H9 (cell line): ENCODE measurements at regions not wholly inside any gene's neighbourhood (a gene's known extent, or its start where the extent isn't known, plus 50 kb on each side); places are given as distances from the start of the nearest gene placed in this dataset.

Experiments used
- DNase-seq: peaks from one replicate; pipeline ENCODE4 v3.0.0-alpha.2; 2017
- H2AFZ ChIP-seq: one replicate; pipeline ENCODE4 v1.6.1; 2013; ENCODE audit warnings: mild to moderate bottlenecking, low read length, control low read depth, moderate library complexity
- H2AK5ac ChIP-seq: 2 replicates; pipeline ENCODE4 v1.6.1; 2013; ENCODE audit warnings: low read length, control low read depth, mixed read lengths; ENCODE audit not compliant: insufficient read length
- H2BK120ac ChIP-seq: one replicate; pipeline ENCODE4 v1.6.1; 2013; ENCODE audit warnings: low read depth, mild to moderate bottlenecking, low read length, control low read depth, inconsistent platforms; ENCODE audit not compliant: poor library complexity, severe bottlenecking
- H2BK12ac ChIP-seq: 2 replicates; pipeline ENCODE4 v1.6.1; 2013; ENCODE audit warnings: low read length, control low read depth, mixed read lengths, low read depth; ENCODE audit not compliant: insufficient read length
- H2BK15ac ChIP-seq: 2 replicates; pipeline ENCODE4 v1.6.1; 2013; ENCODE audit warnings: low read depth, low read length, control low read depth
- H2BK20ac ChIP-seq: one replicate; pipeline ENCODE4 v1.6.1; 2013; ENCODE audit warnings: low read depth, mild to moderate bottlenecking, low read length, control low read depth, inconsistent platforms; ENCODE audit not compliant: poor library complexity, severe bottlenecking
- H2BK5ac ChIP-seq: 2 replicates; pipeline ENCODE4 v1.6.1; 2013; ENCODE audit warnings: low read length, control low read depth, mixed read lengths; ENCODE audit not compliant: insufficient read length
- H3K14ac ChIP-seq: 2 replicates; pipeline ENCODE4 v1.6.1; 2013; ENCODE audit warnings: low read length, control low read depth; ENCODE audit not compliant: insufficient read depth
- H3K18ac ChIP-seq: 2 replicates; pipeline ENCODE4 v1.6.1; 2013; ENCODE audit warnings: low read depth, mild to moderate bottlenecking, mixed read lengths, low read length, control low read depth; ENCODE audit not compliant: insufficient read length
- H3K23ac ChIP-seq: 2 replicates; pipeline ENCODE4 v1.6.1; 2013; ENCODE audit warnings: low read length, control low read depth, mixed read lengths, low read depth; ENCODE audit not compliant: insufficient read length
- H3K23me2 ChIP-seq: 2 replicates; pipeline ENCODE4 v1.6.1; 2013; ENCODE audit warnings: low read depth, mild to moderate bottlenecking, mixed read lengths, low read length, control low read depth; ENCODE audit not compliant: insufficient read length, poor library complexity, severe bottlenecking
- H3K27ac ChIP-seq: 2 replicates; pipeline ENCODE4 v1.5.1; 2013; ENCODE audit warnings: low read length, control low read depth, mixed read lengths, low read depth; ENCODE audit not compliant: insufficient read length
- H3K27me3 ChIP-seq: 2 replicates; pipeline ENCODE4 v1.6.1; 2013; ENCODE audit warnings: low read length, control low read depth, inconsistent platforms; ENCODE audit not compliant: insufficient read depth
- H3K4ac ChIP-seq: 2 replicates; pipeline ENCODE4 v1.6.1; 2013; ENCODE audit warnings: low read depth, mild to moderate bottlenecking, control low read depth, inconsistent platforms, low read length, moderate library complexity
- H3K4me1 ChIP-seq: 2 replicates; pipeline ENCODE4 v1.6.1; 2013; ENCODE audit warnings: low read length, control low read depth, inconsistent platforms; ENCODE audit not compliant: insufficient read depth
- H3K4me2 ChIP-seq: 2 replicates; pipeline ENCODE4 v1.6.1; 2013; ENCODE audit warnings: low read length, control low read depth, mixed read lengths; ENCODE audit not compliant: insufficient read length, insufficient read depth
- H3K56ac ChIP-seq: 2 replicates; pipeline ENCODE4 v1.6.1; 2013; ENCODE audit warnings: low read depth, mild to moderate bottlenecking, mixed read lengths, low read length, control low read depth; ENCODE audit not compliant: insufficient read length
- H3K79me1 ChIP-seq: 2 replicates; pipeline ENCODE4 v1.6.1; 2013; ENCODE audit warnings: low read depth, mild to moderate bottlenecking, moderate library complexity, low read length, control low read depth, inconsistent platforms; ENCODE audit not compliant: insufficient read depth, poor library complexity, severe bottlenecking
- H3K79me2 ChIP-seq: 2 replicates; pipeline ENCODE4 v1.6.1; 2013; ENCODE audit warnings: low read length, control low read depth, inconsistent platforms; ENCODE audit not compliant: insufficient read depth
- H3K9ac ChIP-seq: 2 replicates; pipeline ENCODE4 v1.6.1; 2013; ENCODE audit warnings: low read length, control low read depth, mixed read lengths; ENCODE audit not compliant: insufficient read length; ENCODE audit errors: extremely low read depth
- H3K9me3 ChIP-seq: one replicate; pipeline ENCODE4 v1.6.1; 2013; ENCODE audit warnings: low read depth, low read length, inconsistent platforms; ENCODE audit not compliant: control insufficient read depth
- H3T11ph ChIP-seq: one replicate; pipeline ENCODE4 v1.6.1; 2013; ENCODE audit warnings: mild to moderate bottlenecking, low read length, control low read depth, inconsistent platforms
- H4K20me1 ChIP-seq: one replicate; pipeline ENCODE4 v1.6.1; 2013; ENCODE audit not compliant: control insufficient read depth, insufficient read length, insufficient read depth
- H4K5ac ChIP-seq: 2 replicates; pipeline ENCODE4 v1.6.1; 2013; ENCODE audit warnings: low read depth, mild to moderate bottlenecking, mixed read lengths, low read length, control low read depth; ENCODE audit not compliant: insufficient read length
- H4K8ac ChIP-seq: replicated peaks from 2 replicates; pipeline ENCODE4 v1.6.1; 2013; ENCODE audit warnings: low read length, control low read depth, mixed read lengths, low read depth; ENCODE audit not compliant: insufficient read length
- H4K91ac ChIP-seq: 2 replicates; pipeline ENCODE4 v1.6.1; 2013; ENCODE audit warnings: low read depth, mild to moderate bottlenecking, moderate library complexity, mixed read lengths, low read length, control low read depth; ENCODE audit not compliant: insufficient read length
- H3K27ac Mint-ChIP-seq, 3 experiments: 2 replicates in 2 of 3; 3 replicates in 1 of 3; pipeline ENCODE4 v1.8.0; 2020 to 2021; ENCODE audit warnings: mixed read lengths in 3 of 3, mild to moderate bottlenecking in 1 of 3, moderate library complexity in 1 of 3
- H3K27me3 Mint-ChIP-seq: 2 replicates; pipeline ENCODE4 v1.8.0; 2021; ENCODE audit warnings: low read depth, mild to moderate bottlenecking, moderate library complexity, mixed read lengths
- H3K36me3 Mint-ChIP-seq, 3 experiments: 2 replicates in 2 of 3; 3 replicates in 1 of 3; pipeline ENCODE4 v1.8.0; 2020 to 2021; ENCODE audit warnings: low read depth in 3 of 3, mixed read lengths in 3 of 3; ENCODE audit not compliant: insufficient read depth in 1 of 3
- H3K4me1 Mint-ChIP-seq, 2 experiments: 2 replicates each; pipeline ENCODE4 v1.8.0; 2020; ENCODE audit warnings: mixed read lengths in 2 of 2
- H3K4me3 Mint-ChIP-seq, 2 experiments: 2 replicates in 1 of 2; 3 replicates in 1 of 2; pipeline ENCODE4 v1.8.0; 2020 to 2021; ENCODE audit warnings: mild to moderate bottlenecking in 2 of 2, mixed read lengths in 2 of 2, moderate library complexity in 1 of 2
- H3K9me3 Mint-ChIP-seq, 2 experiments: 2 replicates in 1 of 2; 3 replicates in 1 of 2; pipeline ENCODE4 v1.8.0; 2020; ENCODE audit warnings: mild to moderate bottlenecking in 2 of 2, mixed read lengths in 2 of 2, moderate library complexity in 1 of 2
- WGBS: extraction: QIAGEN DNeasy Blood & Tissue Kit; methylation state at CpG from one replicate; pipeline ENCODE4 v1.1.7; 2013; ENCODE audit warnings: missing lambda C conversion rate, low lambda C conversion rate, mixed read lengths; ENCODE audit not compliant: insufficient read length; ENCODE audit errors: extremely low coverage; 5-methylcytosine and 5-hydroxymethylcytosine counted together
- TF ChIP-seq, protein P1 (sequence below): fragments of 200-600 bp; sonication (generic); conservative IDR thresholded peaks from 3 replicates; pipeline ENCODE4 v1.8.0; 2021; ENCODE audit warnings: antibody characterized with exemption, mild to moderate bottlenecking

DNA sequence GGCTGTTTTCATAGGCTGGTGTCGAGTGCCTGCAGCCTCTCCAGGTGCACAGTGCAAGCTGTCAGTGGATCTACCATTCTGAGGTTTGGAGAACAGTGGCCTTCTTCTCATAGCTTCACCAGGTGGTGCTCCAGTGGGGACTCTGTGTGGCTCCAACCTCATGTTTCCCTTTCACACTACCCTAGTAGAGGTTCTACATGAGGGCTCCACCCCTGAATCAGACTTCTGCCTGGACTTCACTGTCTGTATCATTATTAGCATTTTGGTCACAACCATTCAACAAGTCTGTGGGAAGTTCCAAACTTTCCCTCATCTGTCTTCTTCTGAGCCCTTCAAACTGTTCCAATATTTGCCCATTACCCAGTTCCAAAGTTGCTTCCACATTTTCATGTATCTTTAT lies 1003.7 kb downstream of the MCTP2 start:
- H3K27me3 Mint-ChIP-seq: no peaks in the 10 kb centered on the region; the same call in 1 of the 2 replicates
- Histone ChIP-seq H2BK15ac (no peak overlapping the region), H4K8ac (no peak overlapping the region), H3T11ph (no peak overlapping the region), H3K27ac (no peak overlapping the region), H3K9me3 (no peaks in the 10 kb centered on the region), H2BK120ac (no peak overlapping the region), H2AK5ac (no peak overlapping the region), H2BK20ac (no peak overlapping the region), H3K9ac (no peak overlapping the region), H2BK5ac (no peak overlapping the region), H3K27me3 (no peaks in the 10 kb centered on the region), H2AFZ (no peak overlapping the region), H3K56ac (no peak overlapping the region), H3K4ac (no peak overlapping the region), H3K79me1 (no peaks in the 10 kb centered on the region), H3K79me2 (no peaks in the 10 kb centered on the region), H4K91ac (no peak overlapping the region), H3K4me2 (no peak overlapping the region), H4K5ac (no peak overlapping the region), H3K18ac (no peak overlapping the region), H4K20me1 (no peaks in the 10 kb centered on the region), H3K14ac (no peak overlapping the region), H3K23ac (no peak overlapping the region), H3K23me2 (no peaks in the 10 kb centered on the region), H2BK12ac (no peak overlapping the region), H3K4me1 (no peaks in the 10 kb centered on the region)
- TF ChIP-seq, protein P1, sequence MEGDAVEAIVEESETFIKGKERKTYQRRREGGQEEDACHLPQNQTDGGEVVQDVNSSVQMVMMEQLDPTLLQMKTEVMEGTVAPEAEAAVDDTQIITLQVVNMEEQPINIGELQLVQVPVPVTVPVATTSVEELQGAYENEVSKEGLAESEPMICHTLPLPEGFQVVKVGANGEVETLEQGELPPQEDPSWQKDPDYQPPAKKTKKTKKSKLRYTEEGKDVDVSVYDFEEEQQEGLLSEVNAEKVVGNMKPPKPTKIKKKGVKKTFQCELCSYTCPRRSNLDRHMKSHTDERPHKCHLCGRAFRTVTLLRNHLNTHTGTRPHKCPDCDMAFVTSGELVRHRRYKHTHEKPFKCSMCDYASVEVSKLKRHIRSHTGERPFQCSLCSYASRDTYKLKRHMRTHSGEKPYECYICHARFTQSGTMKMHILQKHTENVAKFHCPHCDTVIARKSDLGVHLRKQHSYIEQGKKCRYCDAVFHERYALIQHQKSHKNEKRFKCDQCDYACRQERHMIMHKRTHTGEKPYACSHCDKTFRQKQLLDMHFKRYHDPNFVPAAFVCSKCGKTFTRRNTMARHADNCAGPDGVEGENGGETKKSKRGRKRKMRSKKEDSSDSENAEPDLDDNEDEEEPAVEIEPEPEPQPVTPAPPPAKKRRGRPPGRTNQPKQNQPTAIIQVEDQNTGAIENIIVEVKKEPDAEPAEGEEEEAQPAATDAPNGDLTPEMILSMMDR: no peak
- H3K4me3 Mint-ChIP-seq: no peak overlapping the region
- peaks cover 10 to 21% (median 15%) of the 10 kb centered on the region in 3 experiments; a peak in 6 of 7 replicates for H3K36me3 Mint-ChIP-seq
- no peak overlapping the region; a peak in 1 of 7 replicates for H3K27ac Mint-ChIP-seq
- DNase-seq: no peak
- H3K4me1 Mint-ChIP-seq: no peaks in the 10 kb centered on the region
- H3K9me3 Mint-ChIP-seq: peaks cover 29 to 33% of the 10 kb centered on the region in 2 experiments
- WGBS: no CpG with 5 or more reads among the region's 1 CpG
